ENCODE measurements at regions not wholly inside any gene's neighbourhood (a gene's known extent, or its start where the extent isn't known, plus 50 kb on each side); places are given as distances from the start of the nearest gene placed in this dataset.

- no peak overlapping the region for H3K9ac ChIP-seq
Observed at GRCh38 chr3:182544542-182544941, 248.8 kb upstream of the ATP11B start.

More at GRCh38 chr3:182544542-182544941, 248.8 kb upstream of the ATP11B start:
- H3K36me3 ChIP-seq (replicated peaks in 1 of 2; ENCODE audit: control insufficient read depth in 1 of 2, insufficient read depth in 2 of 2, low read length in 1 of 2): no peaks in the 10 kb centered on the region
- no peaks in the 10 kb centered on the region for H3K27me3 ChIP-seq (ENCODE audit: insufficient read depth)
- TF ChIP-seq RXRA (IDR thresholded peaks at IDR 0.05; ENCODE audit: borderline replicate concordance, low read depth): no peak
- no peak for TF ChIP-seq FOXJ3 (CRISPR knock-in tag; IDR thresholded peaks at IDR 0.05)
- TF ChIP-seq FOSL2 (IDR thresholded peaks at IDR 0.05; ENCODE audit: borderline replicate concordance, low read depth): no peak
- TF ChIP-seq TEAD4 (IDR thresholded peaks at IDR 0.05; ENCODE audit: borderline replicate concordance, insufficient read depth): no peak
- no peak for TF ChIP-seq TAF1 (IDR thresholded peaks at IDR 0.05; ENCODE audit: borderline replicate concordance, low read depth, low read length)
- TF ChIP-seq RAD21 (IDR thresholded peaks at IDR 0.05; ENCODE audit: low read length): no peak
- TF ChIP-seq GABPA (IDR thresholded peaks at IDR 0.05; ENCODE audit: low read depth): no peak
- no peak for TF ChIP-seq SIN3A (IDR thresholded peaks at IDR 0.05; ENCODE audit: borderline replicate concordance, low read depth, low read length)
- no peak for TF ChIP-seq SMC3 (IDR thresholded peaks at IDR 0.05; ENCODE audit: low read depth, low read length)
- TF ChIP-seq, protein P1, sequence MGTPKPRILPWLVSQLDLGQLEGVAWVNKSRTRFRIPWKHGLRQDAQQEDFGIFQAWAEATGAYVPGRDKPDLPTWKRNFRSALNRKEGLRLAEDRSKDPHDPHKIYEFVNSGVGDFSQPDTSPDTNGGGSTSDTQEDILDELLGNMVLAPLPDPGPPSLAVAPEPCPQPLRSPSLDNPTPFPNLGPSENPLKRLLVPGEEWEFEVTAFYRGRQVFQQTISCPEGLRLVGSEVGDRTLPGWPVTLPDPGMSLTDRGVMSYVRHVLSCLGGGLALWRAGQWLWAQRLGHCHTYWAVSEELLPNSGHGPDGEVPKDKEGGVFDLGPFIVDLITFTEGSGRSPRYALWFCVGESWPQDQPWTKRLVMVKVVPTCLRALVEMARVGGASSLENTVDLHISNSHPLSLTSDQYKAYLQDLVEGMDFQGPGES (IDR thresholded peaks at IDR 0.05; ENCODE audit: low read depth, low read length): no peak
- TF ChIP-seq, protein P2, sequence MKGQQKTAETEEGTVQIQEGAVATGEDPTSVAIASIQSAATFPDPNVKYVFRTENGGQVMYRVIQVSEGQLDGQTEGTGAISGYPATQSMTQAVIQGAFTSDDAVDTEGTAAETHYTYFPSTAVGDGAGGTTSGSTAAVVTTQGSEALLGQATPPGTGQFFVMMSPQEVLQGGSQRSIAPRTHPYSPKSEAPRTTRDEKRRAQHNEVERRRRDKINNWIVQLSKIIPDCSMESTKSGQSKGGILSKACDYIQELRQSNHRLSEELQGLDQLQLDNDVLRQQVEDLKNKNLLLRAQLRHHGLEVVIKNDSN (IDR thresholded peaks at IDR 0.05; ENCODE audit: borderline replicate concordance, low read depth): no peak
- TF ChIP-seq RFX5 (IDR thresholded peaks at IDR 0.05; ENCODE audit: low read length): no peak
- TF ChIP-seq CTCF (IDR thresholded peaks at IDR 0.05): no peak
- no peak for TF ChIP-seq PBX3 (IDR thresholded peaks at IDR 0.05)
- TF ChIP-seq FOXM1 (IDR thresholded peaks at IDR 0.05; ENCODE audit: low read depth): no peak
- no peak overlapping the region for H3K27ac ChIP-seq (ENCODE audit: low read depth in 2 of 2, low read length in 1 of 2)
- no peaks in the 10 kb centered on the region for H3K9me3 ChIP-seq
- H3K4me2 ChIP-seq: no peak overlapping the region
- no peak overlapping the region for H2AFZ ChIP-seq (ENCODE audit: low read depth)
- no peaks in the 10 kb centered on the region for H3K79me2 ChIP-seq (ENCODE audit: insufficient read depth)
- no peaks in the 10 kb centered on the region for H4K20me1 ChIP-seq (ENCODE audit: insufficient read depth)
- H3K9me2 ChIP-seq: no peaks in the 10 kb centered on the region
- no peak overlapping the region for H3K4me3 ChIP-seq (ENCODE audit: low read depth in 2 of 2, low read length in 1 of 2)
- POLR2A ChIA-PET: no interaction called here
- CTCF ChIA-PET: no interaction called here
- H3F3A ChIP-seq (replicated peaks; ENCODE audit: insufficient read depth): no peaks in the 10 kb centered on the region
- no peaks in the 10 kb centered on the region for H3K4me1 ChIP-seq (ENCODE audit: control insufficient read depth in 1 of 2, insufficient read depth in 2 of 2, low read depth in 1 of 2, low read length in 1 of 2)
- WGBS (ENCODE audit: low lambda C conversion rate): 56% methylated on average over 5 of the region's 5 CpGs
- DNase-seq: no peak

Data from SK-N-SH (cell line).